Ammon's horn (tissue), 1 donor: ENCODE measurements at regions not wholly inside any gene's neighbourhood (a gene's known extent, or its start where the extent isn't known, plus 50 kb on each side); places are given as distances from the start of the nearest gene placed in this dataset.

Source experiments
- DNase-seq: peaks from one replicate; pipeline ENCODE4 v3.0.0-alpha.2; 2016; ENCODE audit warnings: low spot score

- no peak for DNase-seq
These were observed 80.0 kb downstream of the NREP start for GRCh38 chr5:111676926-111677415.

DNA sequence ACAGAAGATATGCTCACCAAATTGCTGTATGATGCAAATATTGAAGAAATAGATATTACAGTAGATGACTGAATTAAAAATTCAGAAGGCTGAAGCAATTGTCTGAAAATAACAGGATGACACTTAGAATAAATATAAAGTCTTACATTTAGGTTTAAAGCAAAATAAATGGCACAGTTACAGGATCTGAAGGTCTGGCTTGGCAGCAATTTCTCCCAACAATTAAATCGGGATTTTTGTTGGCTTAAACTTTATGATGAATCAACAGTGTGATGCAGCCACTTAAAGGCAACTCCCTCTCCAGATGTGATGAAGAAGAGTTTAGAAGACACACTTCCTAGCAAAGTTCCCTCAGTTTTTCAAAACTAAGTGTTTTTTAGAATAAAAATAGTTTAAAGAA, 80.5 kb downstream of the NREP start:
- DNase-seq: no peak

- no peak for DNase-seq
These were observed 81.6 kb downstream of the NREP start for GRCh38 chr5:111675201-111675934.

DNA sequence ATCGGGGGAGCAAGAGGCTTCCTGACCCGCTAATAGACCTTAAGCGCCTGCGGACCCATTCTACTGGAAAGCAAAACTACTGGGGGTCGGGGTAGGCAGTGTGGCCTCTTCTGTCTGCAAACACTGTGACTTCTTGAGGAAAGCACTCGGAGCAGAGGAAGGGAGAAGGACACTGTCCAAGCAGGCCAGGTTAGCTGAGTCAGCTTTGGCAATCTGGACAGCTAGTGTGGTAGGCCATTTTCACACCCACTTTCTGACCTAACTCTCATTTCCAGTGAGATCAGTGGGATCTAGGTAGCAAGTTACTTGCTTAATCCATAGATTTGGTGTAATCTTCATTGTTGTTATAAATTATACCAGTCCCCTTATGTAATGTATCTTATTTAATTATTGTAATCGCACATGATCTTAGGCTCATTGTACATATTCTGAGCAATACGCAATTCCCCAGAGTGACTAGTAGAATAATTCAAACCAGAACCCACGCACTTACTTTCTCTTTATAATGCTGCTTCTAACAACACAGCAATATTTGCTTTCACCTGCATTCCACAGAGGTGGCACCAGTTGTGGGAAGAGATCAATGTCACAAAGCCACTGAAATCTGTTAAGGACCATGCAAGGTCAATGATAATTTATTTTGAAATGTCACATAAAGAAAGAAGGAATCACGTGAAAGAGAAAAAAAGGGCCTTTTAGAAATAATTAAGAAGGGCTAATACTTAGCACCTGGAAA, 82.9 kb downstream of the NREP start:
- no peak for DNase-seq

DNA sequence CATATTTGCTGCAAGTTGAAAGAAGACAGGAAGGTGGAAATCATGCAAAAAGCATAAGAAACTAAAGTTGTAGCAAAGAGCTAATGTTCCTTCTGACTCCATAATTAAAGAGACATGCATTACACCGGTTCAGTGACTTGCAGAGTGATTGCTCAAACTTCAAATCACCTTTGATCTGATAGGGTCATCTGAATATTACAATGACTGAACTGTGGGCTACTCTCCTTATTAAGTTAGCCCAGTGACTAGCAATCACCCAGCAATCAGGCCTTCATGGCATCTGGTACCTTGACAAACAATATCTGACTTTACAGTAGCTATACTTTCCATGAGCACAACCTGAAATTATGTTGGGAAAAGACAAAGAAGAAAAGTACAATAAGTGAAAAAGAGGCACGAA, 84.9 kb downstream of the NREP start:
- DNase-seq: no peak

DNA sequence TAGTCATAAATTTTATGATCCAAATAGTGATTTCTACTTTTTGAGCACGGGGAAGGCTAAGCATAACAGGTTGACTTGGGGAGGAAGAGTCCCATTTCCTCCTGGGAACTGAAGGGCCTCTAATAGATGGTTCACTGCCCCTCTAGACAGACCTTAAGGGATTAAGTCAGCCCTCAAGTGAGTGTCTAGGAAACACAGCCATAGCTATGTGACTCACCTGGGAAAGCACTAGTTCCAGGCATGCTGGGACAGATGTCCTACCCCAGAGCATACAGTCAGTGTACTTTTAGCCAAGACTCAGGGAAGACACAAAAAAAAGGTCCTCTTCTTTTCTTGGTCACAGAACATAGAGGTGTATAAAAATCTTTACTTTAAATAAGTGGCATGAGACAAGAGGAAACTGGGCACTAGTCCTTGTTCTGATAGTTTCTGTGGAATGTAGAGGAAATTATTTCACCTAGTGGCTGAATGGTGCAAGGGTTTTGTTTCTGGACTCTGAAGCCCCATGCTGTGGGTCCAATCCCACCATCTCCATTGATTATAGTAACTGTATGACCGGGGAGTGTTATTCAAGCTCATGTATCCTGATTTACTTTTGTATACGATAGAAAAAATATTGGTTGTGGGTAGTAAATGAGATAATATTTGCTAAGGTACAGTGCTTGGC, 86.0 kb downstream of the NREP start:
- no peak for DNase-seq

DNA sequence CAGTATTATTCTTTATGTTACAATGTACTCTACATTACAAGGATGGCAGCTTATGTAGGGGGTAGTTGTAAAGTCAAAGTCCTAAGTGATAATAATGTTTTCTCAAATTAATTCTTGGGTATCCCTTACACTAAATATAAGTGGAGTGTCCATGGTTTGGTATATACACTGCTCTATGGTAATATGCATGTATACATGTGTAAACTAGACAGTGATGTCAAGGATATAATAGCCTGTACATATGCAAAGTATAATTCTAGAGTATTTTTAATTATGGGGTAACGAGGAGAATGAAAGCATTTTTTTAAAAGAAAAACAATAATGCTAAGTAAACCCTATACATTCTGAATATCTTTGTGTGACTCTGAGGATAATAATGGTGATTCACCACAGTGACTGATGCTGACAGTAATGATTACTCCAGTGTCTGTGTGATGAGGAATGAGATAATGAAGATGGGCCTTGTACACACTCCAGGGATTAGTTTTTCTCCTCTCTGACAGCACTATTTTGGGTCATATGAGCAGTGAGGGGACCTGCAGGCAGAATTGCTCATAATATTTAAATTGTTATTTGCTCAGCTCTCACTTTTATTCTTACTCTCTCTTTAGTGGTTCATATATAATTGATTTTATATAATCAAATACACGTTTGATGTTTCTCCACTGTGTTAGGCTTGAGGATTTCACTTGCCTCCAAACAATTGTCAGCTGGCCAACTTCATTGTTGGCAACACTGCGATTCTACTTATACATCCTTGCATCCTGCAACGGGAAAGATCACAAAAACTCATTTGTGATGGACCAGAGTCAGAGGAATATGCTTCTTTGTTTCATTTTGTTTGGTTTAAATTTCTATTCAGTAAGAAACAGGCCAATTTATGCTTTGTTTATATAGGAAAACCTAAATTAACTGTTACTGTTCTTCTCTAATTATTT, 88.2 kb downstream of the NREP start:
- DNase-seq: no peak

DNA sequence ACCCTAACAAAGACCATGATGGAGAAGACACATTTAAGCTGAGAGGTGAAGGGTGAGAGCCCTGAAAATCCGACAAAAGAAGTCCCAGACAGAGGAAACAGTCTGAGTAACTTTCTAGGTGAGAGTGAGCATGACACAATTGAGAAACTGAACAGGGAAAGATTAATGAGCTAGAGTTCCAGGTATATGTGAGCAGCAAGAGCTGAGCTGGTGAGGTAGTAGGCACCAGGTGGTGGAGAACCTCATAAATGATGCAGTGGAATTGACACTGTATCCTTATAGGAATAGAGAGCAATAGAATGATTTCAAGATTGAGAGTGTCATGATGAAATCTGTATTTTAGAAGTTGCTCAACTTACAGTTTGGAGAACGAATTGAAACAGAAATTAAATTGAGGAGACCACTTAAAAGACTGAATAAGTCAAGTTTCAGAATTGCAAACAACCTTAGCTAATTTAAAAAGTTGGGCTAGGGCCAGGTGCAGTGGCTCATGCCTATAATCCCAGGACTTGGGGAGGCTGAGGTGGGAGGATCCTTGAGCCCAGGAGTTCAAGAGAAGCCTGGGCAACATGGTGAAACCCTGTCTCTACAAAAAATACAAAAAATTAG, 89.8 kb downstream of the NREP start:
- DNase-seq: no peak

DNA sequence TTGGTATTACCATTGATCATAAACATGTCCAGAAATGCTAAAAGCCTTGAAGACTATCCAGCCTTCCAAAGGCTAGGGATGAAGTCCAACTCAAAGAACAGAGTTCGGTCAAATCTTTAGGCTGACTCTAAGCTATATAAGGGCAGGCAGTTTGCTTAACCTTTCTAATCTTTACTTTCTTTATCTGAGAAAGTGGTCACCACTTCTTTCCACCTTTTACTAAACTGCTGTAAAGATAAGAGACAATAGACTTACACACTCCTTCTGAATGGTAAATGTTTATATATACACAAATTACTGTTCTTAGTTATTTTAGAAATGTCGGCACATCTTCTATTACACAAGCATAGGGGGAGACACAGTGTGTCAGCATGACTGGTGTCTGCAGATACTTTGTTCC, 100.4 kb downstream of the NREP start:
- DNase-seq: no peak

- no peak for DNase-seq
These were observed 101.6 kb downstream of the NREP start for GRCh38 chr5:111655169-111655924.

GRCh38 chr5:111653408-111653807, 103.6 kb downstream of the NREP start:
- no peak for DNase-seq

DNA sequence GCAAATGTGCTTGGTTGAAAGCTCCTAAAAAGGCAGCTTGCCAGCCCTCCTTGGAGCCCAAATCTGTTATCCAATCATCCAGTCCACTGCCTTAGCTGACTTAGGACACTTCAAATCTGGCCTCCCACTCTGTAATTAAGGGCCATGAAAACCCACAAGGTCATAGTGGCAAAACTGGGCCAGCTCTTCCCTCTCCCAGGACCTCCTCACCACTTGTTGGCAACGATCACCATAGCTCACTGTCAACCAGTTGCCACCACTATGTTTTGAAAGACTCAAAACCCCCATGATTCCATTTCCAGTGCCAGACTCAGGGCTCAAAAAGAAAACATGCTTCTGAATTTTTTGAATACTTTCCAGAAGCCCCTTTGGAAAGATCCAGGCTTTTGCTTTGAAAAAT, 107.5 kb downstream of the NREP start:
- no peak for DNase-seq

DNA sequence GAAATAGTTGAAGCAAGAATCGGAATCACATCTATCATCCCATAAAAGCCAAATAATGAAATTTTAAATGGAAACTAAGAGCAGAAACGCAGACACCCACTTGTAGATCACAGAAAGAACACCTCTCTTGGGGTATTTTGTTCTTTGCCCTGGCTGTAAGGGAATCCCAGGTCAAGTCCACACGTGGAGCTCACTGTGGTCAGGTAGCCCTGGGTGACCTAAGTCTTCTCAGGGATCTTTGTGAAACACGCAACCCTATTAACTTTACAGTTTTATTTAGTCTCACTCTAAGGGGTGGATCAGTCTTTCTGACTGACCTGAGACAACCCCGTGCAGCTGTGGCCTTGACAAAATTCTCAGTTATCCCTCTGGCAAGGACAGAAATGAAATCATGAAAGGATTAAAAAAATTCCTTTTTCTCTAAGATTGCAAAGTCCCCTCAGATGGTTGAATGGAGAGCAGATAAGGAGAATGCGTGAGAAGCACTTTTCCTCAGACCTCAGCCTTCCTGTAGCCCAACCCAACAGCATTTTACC, 111.6 kb downstream of the NREP start:
- DNase-seq: no peak

- DNase-seq: no peak
These were observed 113.5 kb downstream of the NREP start for GRCh38 chr5:111643499-111643898.

DNA sequence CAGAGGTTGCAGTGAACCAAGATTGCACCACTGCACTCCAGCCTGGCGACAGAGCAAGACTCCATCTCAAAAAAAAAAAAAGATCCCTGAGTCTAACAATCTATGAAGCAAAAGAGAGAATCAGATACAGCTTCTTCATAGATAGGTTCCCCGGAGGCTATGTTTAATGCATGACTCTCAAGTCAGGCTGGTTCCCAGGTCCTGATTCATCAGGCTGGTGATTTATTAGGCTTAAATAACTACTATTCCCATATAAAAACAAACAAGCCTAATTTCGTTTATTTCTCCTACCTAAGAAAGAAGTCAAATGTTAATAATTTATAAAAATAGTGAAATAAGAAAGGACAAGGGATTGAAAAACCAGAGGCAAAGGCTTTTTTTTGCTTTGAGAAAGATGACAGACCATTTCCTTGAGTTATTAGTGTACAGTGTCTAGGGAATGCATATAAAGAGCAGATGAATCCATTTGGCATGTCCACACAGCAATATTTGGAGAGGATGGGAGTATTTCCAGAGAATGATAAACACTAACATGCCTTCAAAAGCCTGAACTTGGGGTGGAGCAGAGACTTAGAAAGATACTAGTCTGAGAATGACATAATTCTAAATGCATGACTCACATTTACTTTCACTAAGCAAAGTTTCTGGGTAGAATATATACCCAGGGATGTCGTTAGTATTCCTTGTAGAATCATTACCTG, 115.3 kb downstream of the NREP start:
- no peak for DNase-seq

GRCh38 chr5:111639912-111640311, 117.1 kb downstream of the NREP start:
- DNase-seq: no peak

- DNase-seq: no peak
These were observed 120.3 kb downstream of the NREP start for GRCh38 chr5:111636736-111637135.

DNA sequence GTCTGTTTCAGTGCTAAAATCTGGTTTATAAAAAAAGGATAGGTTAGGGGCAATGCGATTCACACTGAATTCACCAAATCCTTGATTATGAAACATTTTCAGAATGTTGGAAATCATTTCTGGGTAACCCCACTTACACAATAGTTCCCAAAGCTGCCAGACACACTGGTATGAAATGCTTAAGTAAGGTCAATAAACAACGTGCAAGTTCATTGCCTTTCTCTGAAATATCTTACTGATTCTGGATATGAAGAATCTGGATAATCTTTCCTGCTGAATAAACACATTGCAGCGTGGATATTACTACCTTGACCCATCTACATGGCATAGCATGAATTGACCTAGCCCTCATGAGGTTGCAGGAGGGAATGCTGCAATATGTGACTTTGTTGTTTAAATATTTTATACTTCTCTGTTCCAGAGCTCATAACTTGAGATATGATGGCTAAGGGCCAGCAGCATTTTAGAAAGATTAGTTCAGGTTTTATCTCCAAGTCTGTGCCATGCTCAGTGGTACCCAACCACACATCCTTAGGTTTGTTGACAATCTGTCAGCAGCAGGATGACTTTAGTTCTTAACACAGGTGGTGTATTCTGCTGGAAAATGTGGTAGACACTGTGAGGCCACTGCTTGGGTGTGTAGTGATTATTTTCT, 121.0 kb downstream of the NREP start:
- DNase-seq: no peak
